SK-N-SH (cell line): ENCODE measurements at regions not wholly inside any gene's neighbourhood (a gene's known extent, or its start where the extent isn't known, plus 50 kb on each side); places are given as distances from the start of the nearest gene placed in this dataset.

Experiments used
- CTCF ChIA-PET: fragments of 300-600, 350-600 bp; formaldehyde crosslinking; extraction: SDS; loops from one replicate; lab custom pipeline; 2021; lab: Yijun Ruan, JAX
- POLR2A ChIA-PET: fragments of 350-600 bp; sonication (Branson Sonifier 250); formaldehyde crosslinking; extraction: SDS; loops from one replicate; lab custom pipeline; 2020; ENCODE audit warnings: antibody characterized with exemption, inconsistent platforms; lab: Yijun Ruan, JAX
- DNase-seq: peaks from one replicate; pipeline ENCODE4 v3.0.0; 2012
- H2AFZ ChIP-seq: fragments of 200-600 bp; sonication (generic); 2 replicates; pipeline ENCODE4 v1.8.1; 2016; ENCODE audit warnings: antibody characterized with exemption, mild to moderate bottlenecking, low read depth
- H3F3A ChIP-seq: fragments of 200-600 bp; sonication (generic); replicated peaks from 2 replicates; pipeline ENCODE3; 2016; ENCODE audit warnings: antibody characterized with exemption, mild to moderate bottlenecking; ENCODE audit not compliant: insufficient read depth
- H3K27ac ChIP-seq, 2 experiments: fragments of 200-500 bp in 1 of 2; fragments of 200-600 bp in 1 of 2; sonication (Bioruptor generic) in 1 of 2; sonication (generic), shearing (Covaris generic) in 1 of 2; 2 replicates each; pipeline versions ENCODE4 v1.5.1 to v1.6.1; 2014 to 2016; ENCODE audit warnings: low read depth in 2 of 2, inconsistent platforms in 1 of 2, low read length in 1 of 2, mild to moderate bottlenecking in 1 of 2, mixed read lengths in 1 of 2
- H3K27me3 ChIP-seq: fragments of 200-600 bp; sonication (generic), shearing (Covaris generic); 2 replicates; pipeline ENCODE4 v1.6.1; 2016; ENCODE audit warnings: mixed run types; ENCODE audit not compliant: insufficient read depth
- H3K36me3 ChIP-seq, 2 experiments: fragments of 200-500 bp in 1 of 2; fragments of 200-600 bp in 1 of 2; sonication (Bioruptor generic) in 1 of 2; sonication (generic) in 1 of 2; replicated peaks in 1 of 2; 2 replicates each; pipeline versions ENCODE3 to v1.5.1; 2014 to 2016; ENCODE audit warnings: low read length in 1 of 2, mild to moderate bottlenecking in 1 of 2; ENCODE audit not compliant: insufficient read depth in 2 of 2, control insufficient read depth in 1 of 2
- H3K4me1 ChIP-seq, 2 experiments: fragments of 200-500 bp in 1 of 2; fragments of 200-600 bp in 1 of 2; sonication (Bioruptor generic) in 1 of 2; sonication (generic), shearing (Covaris generic) in 1 of 2; 2 replicates each; pipeline versions ENCODE4 v1.5.1 to v1.6.1; 2014 to 2016; ENCODE audit warnings: low read depth in 1 of 2, low read length in 1 of 2, mixed run types in 1 of 2; ENCODE audit not compliant: insufficient read depth in 2 of 2, control insufficient read depth in 1 of 2
- H3K4me2 ChIP-seq: fragments of 200-600 bp; sonication (generic), shearing (Covaris generic); 2 replicates; pipeline ENCODE4 v1.6.1; 2017; ENCODE audit warnings: mixed run types
- H3K4me3 ChIP-seq, 2 experiments: fragments of 200-500 bp in 1 of 2; fragments of 200-600 bp in 1 of 2; sonication (Bioruptor generic) in 1 of 2; sonication (generic), shearing (Covaris generic) in 1 of 2; 2 replicates each; pipeline versions ENCODE4 v1.5.1 to v1.8.1; 2014 to 2016; ENCODE audit warnings: low read depth in 2 of 2, inconsistent platforms in 1 of 2, low read length in 1 of 2, mild to moderate bottlenecking in 1 of 2, mixed read lengths in 1 of 2, moderate library complexity in 1 of 2
- H3K79me2 ChIP-seq: fragments of 200-600 bp; sonication (generic); 2 replicates; pipeline ENCODE4 v1.8.1; 2017; ENCODE audit warnings: mild to moderate bottlenecking; ENCODE audit not compliant: insufficient read depth
- H3K9ac ChIP-seq: fragments of 200-600 bp; sonication (generic); 2 replicates; pipeline ENCODE4 v1.6.1; 2017; ENCODE audit warnings: mixed run types
- H3K9me2 ChIP-seq: fragments of 200-600 bp; sonication (generic); 2 replicates; pipeline ENCODE4 v1.6.1; 2017; ENCODE audit warnings: mixed run types
- H3K9me3 ChIP-seq: fragments of 200-600 bp; sonication (generic); 2 replicates; pipeline ENCODE4 v1.6.1; 2017; ENCODE audit warnings: mixed run types, mild to moderate bottlenecking, moderate library complexity
- H4K20me1 ChIP-seq: fragments of 200-600 bp; sonication (generic); 2 replicates; pipeline ENCODE4 v1.6.1; 2017; ENCODE audit warnings: mild to moderate bottlenecking, mixed run types; ENCODE audit not compliant: insufficient read depth
- CHD2 ChIP-seq: fragments of 150-350 bp; IDR thresholded peaks from 2 replicates; pipeline ENCODE4 v1.6.1; 2018; ENCODE audit warnings: low read length; ENCODE audit not compliant: partially characterized antibody
- EP300 ChIP-seq, 2 experiments: IDR thresholded peaks; 2 replicates each; pipeline versions ENCODE4 v1.4.0 to v1.6.1; 2012; ENCODE audit warnings: borderline replicate concordance in 1 of 2, low read depth in 1 of 2, low read length in 1 of 2
- FOXM1 ChIP-seq: IDR thresholded peaks from 2 replicates; pipeline ENCODE4 v1.4.0; 2012; ENCODE audit warnings: low read depth, mild to moderate bottlenecking
- GABPA ChIP-seq: IDR thresholded peaks from 2 replicates; pipeline ENCODE4 v1.4.0; 2012; ENCODE audit warnings: low read depth, mild to moderate bottlenecking
- GATA2 ChIP-seq: sonication (generic); formaldehyde crosslinking; IDR thresholded peaks from 2 replicates; pipeline ENCODE4 v1.5.0; 2020; ENCODE audit warnings: mild to moderate bottlenecking, missing genetic modification reagents
- IRF3 ChIP-seq: fragments of 150-350 bp; IDR thresholded peaks from 2 replicates; pipeline ENCODE4 v1.6.1; 2016; ENCODE audit warnings: mild to moderate bottlenecking, low read depth, low read length
- JUND ChIP-seq: IDR thresholded peaks from 2 replicates; pipeline ENCODE4 v1.4.0; 2012
- MXI1 ChIP-seq: IDR thresholded peaks from 2 replicates; pipeline ENCODE4 v1.6.1; 2012; ENCODE audit warnings: mild to moderate bottlenecking, low read depth, low read length, improper control_type of control experiment
- NFIC ChIP-seq: IDR thresholded peaks from 2 replicates; pipeline ENCODE4 v1.4.0; 2012; ENCODE audit warnings: borderline replicate concordance
- POLR2AphosphoS5 ChIP-seq: IDR thresholded peaks from 2 replicates; pipeline ENCODE4 v1.6.1; 2012; ENCODE audit warnings: low read depth, low read length
- RAD21 ChIP-seq: IDR thresholded peaks from 2 replicates; pipeline ENCODE4 v1.6.1; 2012; ENCODE audit warnings: mild to moderate bottlenecking, low read length
- RCOR1 ChIP-seq: fragments of 150-350 bp; IDR thresholded peaks from 2 replicates; pipeline ENCODE4 v1.6.1; 2017; ENCODE audit warnings: antibody characterized with exemption, low read length
- REST ChIP-seq: IDR thresholded peaks from 2 replicates; pipeline ENCODE4 v1.6.1; 2012; ENCODE audit warnings: mild to moderate bottlenecking, low read depth, low read length, moderate library complexity
- SMC3 ChIP-seq: IDR thresholded peaks from 2 replicates; pipeline ENCODE4 v1.6.1; 2012; ENCODE audit warnings: low read depth, low read length, improper control_type of control experiment
- TAF1 ChIP-seq: IDR thresholded peaks from 2 replicates; pipeline ENCODE4 v1.6.1; 2012; ENCODE audit warnings: low read depth, mild to moderate bottlenecking, low read length, moderate library complexity, borderline replicate concordance
- TEAD4 ChIP-seq: IDR thresholded peaks from 2 replicates; pipeline ENCODE4 v1.4.0; 2012; ENCODE audit warnings: mild to moderate bottlenecking, borderline replicate concordance; ENCODE audit not compliant: insufficient read depth
- YY1 ChIP-seq: IDR thresholded peaks from 2 replicates; pipeline ENCODE4 v1.4.0; 2012; ENCODE audit warnings: low read depth, mild to moderate bottlenecking
- ZBTB33 ChIP-seq: IDR thresholded peaks from 2 replicates; pipeline ENCODE4 v1.4.0; 2012; ENCODE audit warnings: low read depth, borderline replicate concordance
- WGBS: methylation state at CpG from one replicate; pipeline ENCODE4 v1.1.6; 2017; ENCODE audit warnings: low lambda C conversion rate; 5-methylcytosine and 5-hydroxymethylcytosine counted together

- H3K27me3 ChIP-seq = no peaks in the 10 kb centered on the region; the same call in 1 of the 2 replicates
- H3K4me3 ChIP-seq = no peak overlapping the region
Observed at GRCh38 chr4:138686106-138686835, 329.3 kb upstream of the NOCT start.

More at GRCh38 chr4:138686106-138686835, 329.3 kb upstream of the NOCT start:
- DNase-seq = peak; percentile 59
- TF ChIP-seq GABPA (no peak), GATA2 (0 out of 2 replicates have a peak, but pooled peaks have one; percentile 7), ZBTB33 (no peak), SMC3 (no peak), MXI1 (peak; percentile 30; the same call in 1 of the 2 replicates), YY1 (no peak), RAD21 (0 out of 2 replicates have a peak, but pooled peaks have one; percentile 9), JUND (no peak), TAF1 (no peak), IRF3 (no peak), REST (no peak), RCOR1 (0 out of 2 replicates have a peak, but pooled peaks have one; percentile 41), EP300 (IDR thresholded peaks at IDR 0.05; ENCODE audit: borderline replicate concordance in 1 of 2, low read depth in 1 of 2, low read length in 1 of 2) (no peak; a peak in 1 of 4 replicates), TEAD4 (no peak), POLR2AphosphoS5 (no peak), FOXM1 (no peak), NFIC (no peak), CHD2 (peak; percentile 24)
- H3K79me2 ChIP-seq = no peaks in the 10 kb centered on the region
- no peak overlapping the region for H3K4me2 ChIP-seq
- ChIA-PET CTCF (interaction anchor here (1.0 to 3.6 kb wide), 3 partner anchors 16 to 252 kb away, joined by 3 to 9 read pairs (median 8); no protein-coding TSS in a partner anchor), POLR2A (no interaction called here)
- H3F3A ChIP-seq = no peaks in the 10 kb centered on the region
- no peaks in the 10 kb centered on the region for H3K9me2 ChIP-seq
- WGBS = 61% methylated on average over 11 of the region's 11 CpGs
- 0 out of 2 replicates have a peak overlapping the region, but pooled peaks have one; percentile 36 for H2AFZ ChIP-seq
- H3K36me3 ChIP-seq = no peaks in the 10 kb centered on the region
- H3K9ac ChIP-seq = no peak overlapping the region
- H3K27ac ChIP-seq = peak overlapping the region in 1 of 2 experiments; percentile 76; a peak in 2 of 4 replicates
- no peaks in the 10 kb centered on the region for H4K20me1 ChIP-seq
- no peaks in the 10 kb centered on the region for H3K9me3 ChIP-seq
- H3K4me1 ChIP-seq = peaks cover 0 to 18% of the 10 kb centered on the region in 2 experiments; a peak in 2 of 4 replicates
